IMR-90 (cell line): ENCODE measurements at regions not wholly inside any gene's neighbourhood (a gene's known extent, or its start where the extent isn't known, plus 50 kb on each side); places are given as distances from the start of the nearest gene placed in this dataset.

ENCODE experiments used
- ATAC-seq: fragments of 200-7000 bp; cut with Tn5 transposase; 2 replicates; pipeline ENCODE4 v1.9.1; 2020; ENCODE audit warnings: low read depth, mild to moderate bottlenecking, moderate library complexity
- BruUV-seq: library from RNA; stranded (reverse); fragments of 400-500 nt; replicated peaks from 2 replicates; lab custom pipeline; 2021; lab: Mats Ljungman, UMichigan
- CTCF ChIA-PET: fragments of 300-600 bp; formaldehyde crosslinking; extraction: SDS; loops from one replicate; lab custom pipeline; 2021; ENCODE audit warnings: antibody characterized with exemption; lab: Yijun Ruan, JAX
- POLR2A ChIA-PET: fragments of 300-600 bp; sonication (Branson Sonifier 250); formaldehyde crosslinking; loops from one replicate; lab custom pipeline; 2022; ENCODE audit warnings: antibody characterized with exemption; ENCODE audit not compliant: unreplicated experiment; lab: Charles Lee
- DNase-seq: peaks from one replicate; pipeline ENCODE4 v3.0.0; 2013
- H2AFZ ChIP-seq: replicated peaks from 2 replicates; pipeline ENCODE3; 2013; ENCODE audit warnings: low read length, mild to moderate bottlenecking; ENCODE audit not compliant: poor library complexity
- H2AK5ac ChIP-seq: 2 replicates; pipeline ENCODE4 v1.6.1; 2013; ENCODE audit warnings: low read depth, low read length, inconsistent platforms
- H2AK9ac ChIP-seq: replicated peaks from 2 replicates; pipeline ENCODE3; 2013; ENCODE audit warnings: mild to moderate bottlenecking, low read depth, low read length, moderate library complexity; ENCODE audit not compliant: poor library complexity
- H2BK120ac ChIP-seq: 2 replicates; pipeline ENCODE4 v1.6.1; 2013; ENCODE audit warnings: low read depth, low read length, inconsistent platforms
- H2BK15ac ChIP-seq: 3 replicates; pipeline ENCODE4 v1.6.1; 2013; ENCODE audit warnings: low read depth, low read length, inconsistent platforms
- H2BK20ac ChIP-seq: 2 replicates; pipeline ENCODE4 v1.6.1; 2013; ENCODE audit warnings: low read depth, mild to moderate bottlenecking, inconsistent platforms, low read length, moderate library complexity
- H2BK5ac ChIP-seq: 2 replicates; pipeline ENCODE4 v1.6.1; 2013; ENCODE audit warnings: mild to moderate bottlenecking, low read depth, low read length, inconsistent platforms; ENCODE audit not compliant: poor library complexity, severe bottlenecking
- H3K14ac ChIP-seq: replicated peaks from 2 replicates; pipeline ENCODE4 v1.6.1; 2013; ENCODE audit warnings: low read depth, low read length, inconsistent platforms
- H3K18ac ChIP-seq: 2 replicates; pipeline ENCODE4 v1.6.1; 2013; ENCODE audit warnings: low read depth, low read length, control low read depth
- H3K23ac ChIP-seq: 2 replicates; pipeline ENCODE4 v1.6.1; 2013; ENCODE audit warnings: low read depth, low read length, inconsistent platforms
- H3K27ac ChIP-seq: 2 replicates; pipeline ENCODE4 v1.5.1; 2013; ENCODE audit warnings: mild to moderate bottlenecking, control low read depth, low read length; ENCODE audit not compliant: insufficient read depth
- H3K27me3 ChIP-seq: 2 replicates; pipeline ENCODE4 v1.6.1; 2013; ENCODE audit warnings: low read length; ENCODE audit not compliant: control insufficient read depth, insufficient read depth
- H3K36me3 ChIP-seq: 2 replicates; pipeline ENCODE4 v1.6.1; 2013; ENCODE audit warnings: low read length, mixed read lengths; ENCODE audit not compliant: control insufficient read depth, insufficient read depth
- H3K4ac ChIP-seq: 2 replicates; pipeline ENCODE4 v1.6.1; 2013; ENCODE audit warnings: low read depth, low read length, inconsistent platforms
- H3K4me1 ChIP-seq: 2 replicates; pipeline ENCODE4 v1.6.1; 2013; ENCODE audit warnings: low read length, mixed read lengths; ENCODE audit not compliant: control insufficient read depth, insufficient read depth
- H3K4me2 ChIP-seq: 2 replicates; pipeline ENCODE4 v1.6.1; 2013; ENCODE audit warnings: low read depth, mild to moderate bottlenecking, control low read depth, low read length, moderate library complexity
- H3K4me3 ChIP-seq: 2 replicates; pipeline ENCODE4 v1.5.1; 2013; ENCODE audit warnings: low read depth, mild to moderate bottlenecking, control low read depth, low read length, moderate library complexity; ENCODE audit not compliant: insufficient read depth
- H3K56ac ChIP-seq: 2 replicates; pipeline ENCODE4 v1.6.1; 2013; ENCODE audit warnings: low read length, inconsistent platforms; ENCODE audit not compliant: insufficient read depth; ENCODE audit errors: extremely low read depth
- H3K79me1 ChIP-seq, 2 experiments: 2 replicates each; pipeline ENCODE4 v1.6.1; 2013; ENCODE audit warnings: low read length in 2 of 2, inconsistent platforms in 1 of 2, low read depth in 1 of 2
- H3K9ac ChIP-seq: 2 replicates; pipeline ENCODE4 v1.6.1; 2013; ENCODE audit warnings: low read depth, low read length, control low read depth
- H3K9me1 ChIP-seq: 2 replicates; pipeline ENCODE4 v1.6.1; 2013; ENCODE audit warnings: low read length, inconsistent platforms; ENCODE audit not compliant: insufficient read depth
- H3K9me3 ChIP-seq: 2 replicates; pipeline ENCODE4 v1.6.1; 2013; ENCODE audit warnings: low read length; ENCODE audit not compliant: control insufficient read depth, insufficient read depth
- H4K20me1 ChIP-seq: 2 replicates; pipeline ENCODE4 v1.6.1; 2013; ENCODE audit warnings: low read length, inconsistent platforms; ENCODE audit not compliant: insufficient read depth
- H4K5ac ChIP-seq: 2 replicates; pipeline ENCODE4 v1.6.1; 2013; ENCODE audit warnings: mild to moderate bottlenecking, low read depth, low read length, control low read depth
- H4K8ac ChIP-seq, 2 experiments: 2 replicates each; pipeline ENCODE4 v1.6.1; 2013; ENCODE audit warnings: low read depth in 2 of 2, low read length in 2 of 2, control low read depth in 1 of 2, inconsistent platforms in 1 of 2
- H4K91ac ChIP-seq: 2 replicates; pipeline ENCODE4 v1.6.1; 2013; ENCODE audit warnings: low read depth, low read length, inconsistent platforms; ENCODE audit not compliant: insufficient read depth
- BHLHE40 ChIP-seq: fragments of 150-350 bp; IDR thresholded peaks from 2 replicates; pipeline ENCODE4 v1.6.1; 2016; ENCODE audit warnings: mild to moderate bottlenecking, low read depth, low read length
- CEBPB ChIP-seq: IDR thresholded peaks from 2 replicates; pipeline ENCODE4 v1.6.1; 2012; ENCODE audit warnings: low read depth, low read length, improper control_type of control experiment
- CHD1 ChIP-seq: IDR thresholded peaks from 2 replicates; pipeline ENCODE4 v1.6.1; 2012; ENCODE audit warnings: low read depth, low read length, improper control_type of control experiment
- CTCF ChIP-seq: conservative IDR thresholded peaks from 2 replicates; pipeline ENCODE4 v1.5.1; 2012; ENCODE audit warnings: mild to moderate bottlenecking, low read depth, low read length, improper control_type of control experiment
- ELK1 ChIP-seq: fragments of 150-350 bp; IDR thresholded peaks from 2 replicates; pipeline ENCODE4 v1.6.1; 2016; ENCODE audit warnings: low read depth, mild to moderate bottlenecking, low read length, moderate library complexity, borderline replicate concordance
- FOS ChIP-seq: fragments of 150-350 bp; IDR thresholded peaks from 2 replicates; pipeline ENCODE4 v1.6.1; 2016; ENCODE audit warnings: low read depth, low read length
- MAFK ChIP-seq: IDR thresholded peaks from 2 replicates; pipeline ENCODE4 v1.6.1; 2012; ENCODE audit warnings: low read depth, low read length, improper control_type of control experiment
- MAZ ChIP-seq: IDR thresholded peaks from 2 replicates; pipeline ENCODE4 v1.6.1; 2012; ENCODE audit warnings: low read depth, mild to moderate bottlenecking, low read length, improper control_type of control experiment, moderate library complexity, borderline replicate concordance
- MXI1 ChIP-seq: IDR thresholded peaks from 2 replicates; pipeline ENCODE4 v1.6.1; 2012; ENCODE audit warnings: low read depth, mild to moderate bottlenecking, low read length, moderate library complexity, borderline replicate concordance
- NFE2L2 ChIP-seq: fragments of 150-350 bp; IDR thresholded peaks from 2 replicates; pipeline ENCODE4 v1.6.1; 2016; ENCODE audit warnings: low read depth, mild to moderate bottlenecking, low read length
- POLR2A ChIP-seq: IDR thresholded peaks from 2 replicates; pipeline ENCODE4 v1.6.1; 2012; ENCODE audit warnings: mild to moderate bottlenecking, low read depth, low read length
- RAD21 ChIP-seq: IDR thresholded peaks from 2 replicates; pipeline ENCODE4 v1.6.1; 2012; ENCODE audit warnings: low read length, improper control_type of control experiment
- RCOR1 ChIP-seq: IDR thresholded peaks from 2 replicates; pipeline ENCODE4 v1.6.1; 2012; ENCODE audit warnings: mild to moderate bottlenecking, low read length, improper control_type of control experiment; ENCODE audit not compliant: insufficient replicate concordance
- RFX5 ChIP-seq: IDR thresholded peaks from 2 replicates; pipeline ENCODE4 v1.8.0; 2012; ENCODE audit warnings: low read depth, mild to moderate bottlenecking, low read length, moderate library complexity
- SMC3 ChIP-seq: fragments of 150-350 bp; IDR thresholded peaks from 2 replicates; pipeline ENCODE4 v1.6.1; 2016; ENCODE audit warnings: low read depth, mild to moderate bottlenecking, antibody characterized with exemption, low read length, moderate library complexity
- USF2 ChIP-seq: fragments of 150-350 bp; IDR thresholded peaks from 2 replicates; pipeline ENCODE4 v1.6.1; 2017; ENCODE audit warnings: mild to moderate bottlenecking, antibody characterized with exemption, low read length, low read depth
- WGBS, 2 experiments: methylation state at CpG; one replicate each; pipeline versions ENCODE4 v1.1.5 to v1.1.7; 2013; ENCODE audit warnings: missing lambda C conversion rate in 2 of 2; ENCODE audit not compliant: insufficient read length in 1 of 2; ENCODE audit errors: extremely low coverage in 2 of 2; 5-methylcytosine and 5-hydroxymethylcytosine counted together
- dilution Hi-C: fragments of 300-500 bp; cut with HindIII; formaldehyde crosslinking; loops from one replicate; pipeline ENCODE4 v1.14.3; 2018; ENCODE audit warnings: low sequenced_read_pairs; ENCODE audit not compliant: unreplicated experiment
- in situ Hi-C: fragments of 300-500 bp; cut with MboI; formaldehyde crosslinking; loops from 3 replicates; pipeline ENCODE4 v1.14.3; 2019; ENCODE audit warnings: low sequenced_read_pairs, inconsistent platforms, mixed read lengths
- intact Hi-C: fragments of 100-400 bp; cut with micrococcal nuclease; formaldehyde crosslinking; loops from 2 replicates; pipeline ENCODE4 v1.10.0; 2022

- no peak overlapping the region for H2BK120ac ChIP-seq
- no peak overlapping the region for H4K91ac ChIP-seq
- H3K4ac ChIP-seq = no peak overlapping the region
- H2AK5ac ChIP-seq = no peak overlapping the region
- no peak overlapping the region for H3K9ac ChIP-seq
- no peak overlapping the region for H2BK15ac ChIP-seq
- no peak overlapping the region for H2BK20ac ChIP-seq
- H3K14ac ChIP-seq = no peak overlapping the region
- H2BK5ac ChIP-seq = no peak overlapping the region
- no peaks in the 10 kb centered on the region for H3K9me3 ChIP-seq
- H3K27ac ChIP-seq = no peak overlapping the region
- ChIA-PET CTCF (no interaction called here), POLR2A (no interaction called here)
- H2AFZ ChIP-seq = no peak overlapping the region
- intact Hi-C loops (no loop called here), in situ Hi-C loops (no loop called here), dilution Hi-C loops (no loop called here)
- no peaks in the 10 kb centered on the region for H3K27me3 ChIP-seq
- no peak overlapping the region for H3K4me3 ChIP-seq
- H4K5ac ChIP-seq = no peak overlapping the region
- no peaks in the 10 kb centered on the region for H3K79me1 ChIP-seq
- H3K36me3 ChIP-seq = no peaks in the 10 kb centered on the region
- no peak for DNase-seq
- H4K8ac ChIP-seq = no peak overlapping the region
- no peak for TF ChIP-seq RCOR1
- no peak for TF ChIP-seq CHD1
- no peak for TF ChIP-seq NFE2L2
- no peak for TF ChIP-seq CEBPB
- TF ChIP-seq FOS = no peak
- TF ChIP-seq ELK1 = no peak
- no peak for TF ChIP-seq POLR2A
- no peak for TF ChIP-seq SMC3
- TF ChIP-seq USF2 = no peak
- no peak for TF ChIP-seq MAFK
- TF ChIP-seq RFX5 = no peak
- no peak for TF ChIP-seq MAZ
- TF ChIP-seq RAD21 = no peak
- TF ChIP-seq BHLHE40 = no peak
- no peak for TF ChIP-seq MXI1
- TF ChIP-seq CTCF = no peak
- no peaks in the 10 kb centered on the region for H4K20me1 ChIP-seq
- no peak overlapping the region for H3K18ac ChIP-seq
- no peak overlapping the region for H3K23ac ChIP-seq
- WGBS, 2 experiments = 73% methylated on average over 2 of the region's 8 CpGs; no CpG with 5 or more reads in 1 of the 2 experiments
- no peak; the same call in 1 of the 2 replicates for ATAC-seq
- no peak overlapping the region for H3K4me2 ChIP-seq
- BruUV-seq = no TSS peak
- no peaks in the 10 kb centered on the region for H3K9me1 ChIP-seq
- H3K56ac ChIP-seq = no peak overlapping the region
- no peaks in the 10 kb centered on the region for H3K4me1 ChIP-seq
- H2AK9ac ChIP-seq = no peak overlapping the region
Observed at GRCh38 chr2:33782395-33783230, 183.5 kb upstream of the FAM98A start.
